ENCODE measurements at regions not wholly inside any gene's neighbourhood (a gene's known extent, or its start where the extent isn't known, plus 50 kb on each side); places are given as distances from the start of the nearest gene placed in this dataset.
A peak's percentile ranks its signal among the peaks of the same experiment; 100 is the strongest.

DNA sequence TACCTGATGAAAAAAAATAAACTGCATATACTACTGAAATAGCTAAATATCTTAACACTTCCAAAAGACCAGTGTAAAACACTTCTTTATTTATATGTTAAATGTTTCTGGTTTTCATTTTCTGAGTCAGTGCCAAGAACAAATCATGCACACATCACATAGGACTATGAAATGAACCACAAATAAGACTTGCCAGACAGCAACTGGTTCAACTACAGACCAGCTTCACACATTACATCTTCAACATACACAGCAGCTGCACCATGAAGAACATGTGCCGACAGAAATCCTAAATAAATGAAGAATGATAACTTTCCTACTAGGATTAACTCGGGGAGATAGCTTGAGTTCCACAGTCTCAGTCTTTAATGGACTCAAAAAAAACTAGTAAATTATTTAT, 168.3 kb upstream of the STXBP5 start:
- DNase-seq (ENCODE audit: low read depth): no peak

GRCh38 chr6:147037881-147038280, 166.3 kb upstream of the STXBP5 start:
- no peak for DNase-seq (ENCODE audit: low read depth)

DNA sequence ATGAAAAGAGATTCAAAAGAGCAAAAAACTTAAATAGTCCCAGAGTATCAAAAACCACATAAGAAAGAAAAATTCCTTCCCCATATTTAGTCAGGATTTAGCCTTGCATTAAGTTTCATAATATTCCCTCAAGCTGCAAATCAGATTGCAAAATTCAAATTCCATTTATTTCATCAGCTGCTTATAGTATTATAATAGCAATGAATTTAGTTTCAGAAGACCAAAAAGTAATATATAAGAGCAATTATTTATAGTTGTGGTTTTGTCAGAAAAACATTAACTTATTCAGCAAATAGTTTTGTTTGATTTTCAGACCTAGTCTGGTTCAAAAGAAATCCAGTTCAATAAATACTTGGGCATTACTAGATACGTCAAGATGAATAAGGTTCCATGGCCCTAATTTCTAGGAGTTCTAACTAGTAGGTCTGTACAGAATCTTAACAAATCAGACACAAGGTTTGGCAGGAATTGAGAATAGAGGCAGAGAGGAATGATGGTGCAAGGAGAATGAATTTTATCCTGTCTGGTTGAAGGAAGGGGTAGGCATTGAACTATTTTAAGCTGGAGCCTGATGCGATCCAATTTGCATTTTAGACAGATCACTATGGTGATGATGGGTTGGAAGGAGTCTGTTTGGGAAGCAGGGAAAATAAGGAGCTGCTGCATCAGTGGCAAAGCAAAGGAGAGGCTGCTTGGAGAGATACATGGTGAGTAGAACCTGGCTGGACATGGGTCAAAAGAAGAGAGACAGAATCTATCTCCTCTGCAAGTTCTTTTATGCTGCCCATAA, 163.9 kb upstream of the STXBP5 start:
- DNase-seq (ENCODE audit: low read depth): peak; percentile 86

- DNase-seq (ENCODE audit: low read depth): no peak
These were observed 161.5 kb upstream of the STXBP5 start for GRCh38 chr6:147042679-147043078.

DNA sequence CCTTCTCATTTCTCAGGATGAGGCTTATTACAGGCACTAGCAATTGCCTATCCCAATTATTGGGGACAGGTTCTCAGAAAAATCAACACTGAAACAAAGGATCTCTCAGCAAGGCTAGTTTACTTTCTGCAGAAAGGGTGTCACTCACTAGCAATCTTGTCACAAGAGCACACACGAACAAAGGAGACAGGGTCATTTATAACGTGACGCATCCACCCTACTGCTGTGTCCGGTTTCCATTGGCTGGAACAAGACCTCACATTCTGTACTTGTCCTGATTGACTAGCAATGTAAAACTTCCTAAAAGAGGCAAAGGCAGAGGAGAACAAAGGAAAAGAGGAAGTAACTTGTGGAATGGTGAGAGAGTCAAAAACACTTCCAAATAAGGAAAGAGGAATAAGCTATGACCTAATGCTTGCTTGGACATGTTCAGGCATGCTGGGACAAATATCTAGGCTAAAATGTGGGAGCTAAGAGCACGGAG, 160.2 kb upstream of the STXBP5 start:
- DNase-seq (ENCODE audit: low read depth): no peak

DNA sequence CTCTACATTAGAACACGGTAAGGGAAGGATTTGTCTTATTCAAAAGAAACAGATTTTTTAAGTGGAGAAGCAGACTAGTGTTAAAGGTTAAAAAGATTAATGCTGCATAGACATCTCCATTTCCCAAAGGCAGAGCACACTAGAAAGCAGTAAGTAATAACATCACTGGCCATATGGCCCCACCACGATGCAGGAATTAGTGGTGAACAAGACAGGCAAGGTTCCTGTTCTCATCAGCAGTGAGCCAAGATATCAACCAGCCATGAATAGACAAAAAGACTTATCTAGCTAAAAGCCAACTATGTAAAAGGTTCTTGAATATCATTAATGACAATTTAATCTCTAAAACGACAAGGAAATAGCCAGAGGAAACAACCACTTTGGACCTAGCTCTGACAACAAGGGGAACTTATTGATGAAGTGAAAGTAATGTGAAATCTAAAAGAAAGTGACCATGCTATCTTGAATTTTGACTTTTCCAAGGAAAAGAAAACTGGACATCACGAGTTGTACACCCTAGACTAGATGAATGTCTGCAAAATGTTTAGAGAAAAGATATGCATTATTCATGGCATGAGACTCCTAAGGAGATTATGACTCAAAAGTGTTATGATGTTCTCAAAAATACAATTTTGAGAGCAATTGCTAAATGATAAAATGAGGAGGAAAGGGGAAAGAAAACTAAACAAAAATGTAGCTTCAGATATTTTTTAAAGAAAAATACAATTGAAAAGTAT, 157.9 kb upstream of the STXBP5 start:
- DNase-seq (ENCODE audit: low read depth): no peak

- DNase-seq (ENCODE audit: low read depth): no peak
These were observed 155.3 kb upstream of the STXBP5 start for GRCh38 chr6:147048930-147049329.

- no peak for DNase-seq (ENCODE audit: low read depth)
These were observed 150.8 kb upstream of the STXBP5 start for GRCh38 chr6:147053311-147053921.

DNA sequence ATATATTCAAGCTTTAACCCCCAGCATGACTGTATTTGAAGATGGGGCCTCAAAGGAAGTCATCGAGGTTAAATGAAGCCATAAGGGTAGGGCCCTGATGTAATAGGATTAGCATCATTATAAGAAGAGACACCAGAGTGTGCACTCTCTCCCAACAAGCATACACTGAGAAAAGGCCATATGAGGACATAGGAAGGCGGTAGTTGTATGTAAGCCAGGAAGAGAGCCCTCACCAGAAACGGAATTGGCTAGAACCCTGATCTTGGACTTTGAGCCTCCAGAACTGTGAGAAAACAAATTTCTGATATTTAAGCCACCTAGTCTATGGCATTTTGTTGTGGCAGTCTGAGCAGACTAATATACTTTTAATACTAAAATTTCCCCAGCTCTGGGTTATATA, 150.1 kb upstream of the STXBP5 start:
- no peak for DNase-seq (ENCODE audit: low read depth)

GRCh38 chr6:147054871-147055270, 149.3 kb upstream of the STXBP5 start:
- DNase-seq (ENCODE audit: low read depth): no peak

DNA sequence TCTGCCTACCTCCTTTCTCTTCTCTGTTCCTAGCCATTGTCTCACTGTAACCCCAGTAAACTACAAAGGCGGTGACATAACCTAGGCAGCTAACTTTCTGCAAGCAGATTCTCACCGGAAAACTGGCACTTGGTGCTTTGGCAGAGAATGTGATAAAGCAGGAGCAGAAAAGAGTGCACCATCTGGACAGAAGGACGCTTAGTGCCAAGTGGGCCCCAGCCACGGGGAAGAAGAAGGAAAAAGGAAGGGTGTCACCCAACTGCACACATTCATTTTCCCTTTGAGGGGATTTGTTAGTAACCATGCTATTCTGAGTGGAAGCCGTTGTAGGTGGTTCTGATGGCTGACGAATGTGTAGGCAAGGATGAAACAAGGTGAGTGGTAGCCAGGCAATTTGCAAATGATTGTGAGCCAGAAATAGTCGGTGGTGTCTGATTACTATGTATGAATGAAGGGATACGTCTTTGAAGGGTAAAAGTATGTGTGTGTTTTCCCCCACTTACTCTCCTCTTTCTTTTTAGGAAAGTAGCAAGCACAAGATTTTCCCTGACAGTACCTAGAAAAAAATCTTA, 148.3 kb upstream of the STXBP5 start:
- DNase-seq (ENCODE audit: low read depth): no peak

DNA sequence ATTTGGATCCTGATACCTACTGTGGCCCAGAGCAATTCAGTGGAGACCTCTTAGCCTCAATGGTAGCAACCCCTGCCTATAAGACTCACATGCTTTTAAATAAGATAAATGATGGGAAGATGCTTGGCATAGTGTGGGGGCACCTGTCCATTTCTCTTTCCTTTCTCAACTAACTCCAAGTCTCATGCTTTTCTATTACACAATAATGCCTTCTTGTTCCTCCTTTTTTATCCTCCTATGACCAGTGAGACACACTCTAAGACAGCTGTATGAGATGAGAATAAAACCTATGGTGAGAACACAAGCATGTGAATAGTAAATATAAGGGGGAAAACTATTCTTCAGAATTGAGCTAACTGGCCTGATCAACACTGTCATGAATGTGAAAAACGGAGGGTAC, 147.0 kb upstream of the STXBP5 start:
- no peak for DNase-seq (ENCODE audit: low read depth)

DNA sequence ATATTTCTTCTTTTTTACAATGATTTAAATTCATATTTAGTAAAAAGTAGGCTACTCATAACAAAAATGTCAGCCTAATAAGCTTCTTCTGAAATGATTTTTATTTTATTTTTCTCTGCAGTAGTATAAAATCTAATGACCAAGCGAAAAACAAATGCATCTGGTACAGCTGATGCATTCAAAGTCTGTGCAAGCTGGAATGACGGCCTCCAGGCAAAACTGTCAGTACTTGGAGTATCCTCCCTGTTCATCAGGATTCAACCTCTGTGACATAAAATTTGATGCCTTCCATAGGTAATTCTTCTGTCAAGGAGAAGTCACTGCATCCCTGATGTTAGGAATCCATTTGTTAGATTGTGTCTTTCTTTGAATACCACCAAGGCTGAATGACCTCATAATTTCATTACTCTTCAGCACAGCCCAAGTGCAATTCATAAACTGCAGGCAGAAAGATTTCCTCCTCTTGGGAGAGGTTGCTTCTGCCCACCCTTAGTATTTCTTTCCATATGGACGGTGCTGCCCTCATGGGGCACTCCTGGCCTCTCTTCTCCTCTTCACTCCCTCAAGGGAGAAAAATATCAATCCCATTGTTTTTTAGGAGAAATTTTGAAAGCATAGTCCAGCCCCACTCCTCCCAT, 146.4 kb upstream of the STXBP5 start:
- DNase-seq (ENCODE audit: low read depth): no peak

DNA sequence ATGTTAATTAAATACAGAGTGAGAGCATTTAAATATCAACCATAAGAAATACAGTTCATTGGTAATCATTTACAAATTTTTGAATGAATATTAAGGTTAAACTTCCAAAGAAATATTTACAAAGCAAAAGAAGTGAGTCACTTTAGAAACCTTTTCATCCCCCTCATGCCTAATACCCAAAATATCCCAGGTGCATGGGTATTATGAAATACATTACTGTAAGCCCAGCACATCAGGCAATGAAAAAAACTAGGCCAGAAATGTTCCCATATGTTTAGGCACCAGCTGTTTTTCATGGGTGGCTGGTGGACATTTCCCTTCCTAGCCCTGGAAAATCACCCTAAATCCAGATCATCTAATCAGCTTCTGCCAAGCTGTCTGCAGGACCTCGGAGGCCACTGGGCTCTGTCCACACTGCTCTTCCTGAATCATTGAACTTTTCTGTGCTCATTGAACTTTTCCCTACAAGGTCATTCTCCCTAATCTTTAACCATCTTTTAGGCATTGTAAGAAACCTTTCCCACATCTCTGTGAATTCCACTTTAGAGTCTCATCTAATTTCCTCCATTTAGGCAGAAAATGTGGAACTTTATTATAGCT, 145.3 kb upstream of the STXBP5 start:
- no peak for DNase-seq (ENCODE audit: low read depth)

DNA sequence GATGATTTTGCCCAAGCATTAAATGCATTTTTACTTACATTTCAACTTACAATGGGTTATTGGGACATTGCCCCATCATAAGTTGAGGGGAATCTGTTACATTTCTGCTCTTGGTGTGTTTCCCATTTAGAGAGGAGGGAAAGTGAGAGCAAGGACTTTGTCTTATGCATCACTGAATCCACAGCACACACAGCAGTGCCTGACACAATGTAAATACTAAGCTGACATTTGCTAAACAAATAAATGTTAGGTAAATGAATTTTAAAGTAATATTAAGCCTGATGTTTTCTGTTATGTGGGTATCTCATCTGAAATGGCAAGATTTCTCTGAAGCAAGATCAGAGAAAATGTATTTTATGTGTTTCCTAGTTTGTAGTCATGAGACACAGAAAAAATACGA, 143.6 kb upstream of the STXBP5 start:
- DNase-seq (ENCODE audit: low read depth): no peak

DNA sequence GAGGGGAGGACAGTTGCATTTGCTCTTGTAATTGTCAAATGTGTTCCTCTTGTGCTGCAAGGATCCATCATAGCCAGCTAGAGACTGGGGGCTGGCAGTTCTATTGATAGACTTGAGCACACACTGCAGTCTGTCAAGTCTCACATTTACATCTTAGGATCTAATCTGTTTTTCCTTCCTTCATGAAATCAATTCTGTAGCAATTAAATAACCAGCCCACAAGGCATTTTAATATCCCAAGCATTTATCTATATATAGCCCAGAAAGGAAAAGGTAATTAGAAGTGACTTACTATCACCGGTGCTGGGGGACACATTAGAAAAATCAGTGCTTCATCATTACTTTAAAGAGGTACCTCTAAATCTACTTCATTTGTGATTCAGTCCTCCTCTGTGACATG, 143.0 kb upstream of the STXBP5 start:
- no peak for DNase-seq (ENCODE audit: low read depth)

- DNase-seq (ENCODE audit: low read depth): peak; percentile 72
These were observed 140.7 kb upstream of the STXBP5 start for GRCh38 chr6:147063469-147064031.

DNA sequence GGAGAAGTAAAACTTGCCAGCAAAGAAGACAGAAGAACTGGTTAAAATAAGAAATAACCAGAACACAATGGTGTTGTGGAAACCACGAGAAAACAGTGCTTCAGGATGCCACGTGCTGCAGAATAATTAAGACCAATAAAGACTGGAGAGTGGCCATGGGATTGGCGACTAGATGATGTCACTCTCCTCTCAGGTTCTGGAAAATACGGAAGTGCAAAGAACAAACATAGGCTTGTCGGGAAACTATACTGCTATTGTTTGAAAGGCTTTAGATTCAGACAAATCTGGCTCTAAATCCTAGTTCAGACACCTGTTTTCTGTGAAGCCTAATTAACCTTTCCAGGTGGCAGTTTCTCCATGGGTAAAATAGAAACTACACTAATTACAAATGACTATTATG, 138.4 kb upstream of the STXBP5 start:
- DNase-seq (ENCODE audit: low read depth): no peak

DNA sequence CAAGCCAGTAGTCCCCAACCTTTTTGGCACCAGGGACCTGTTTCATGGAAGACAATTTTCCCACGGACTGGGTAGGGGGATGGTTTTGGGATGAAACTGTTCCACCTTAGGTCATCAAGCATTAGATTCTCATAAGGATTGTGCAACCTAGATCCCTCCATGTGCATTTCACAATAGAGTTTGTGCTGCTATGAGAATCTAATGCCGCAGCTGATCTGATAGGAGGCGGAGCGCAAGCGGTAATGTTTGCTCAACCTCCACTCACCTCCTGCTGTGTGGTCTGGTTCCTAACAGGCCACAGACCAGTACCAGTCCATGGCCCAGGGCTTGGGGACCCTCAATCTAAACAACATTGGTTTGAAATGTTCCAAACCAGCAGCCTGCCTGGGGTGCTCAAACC, 137.0 kb upstream of the STXBP5 start:
- DNase-seq (ENCODE audit: low read depth): no peak

DNA sequence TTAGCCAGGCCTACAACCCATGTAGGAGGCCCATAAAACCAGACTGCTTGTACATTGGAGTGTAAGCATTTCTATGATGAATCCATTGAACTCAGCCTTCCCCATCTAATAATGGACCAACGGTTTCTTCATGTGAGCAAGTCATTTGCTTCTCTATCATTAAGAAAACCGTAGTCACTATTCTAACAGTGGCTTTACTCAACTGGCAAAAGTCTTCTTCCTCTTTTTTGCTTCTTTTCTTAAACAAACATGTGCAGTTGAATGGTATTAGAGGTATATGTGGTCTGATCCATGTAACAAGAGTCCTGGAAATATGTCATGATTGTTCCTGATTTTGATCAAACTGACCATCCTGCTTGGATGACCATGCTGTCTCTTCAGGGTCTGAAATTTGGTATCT, 132.4 kb upstream of the STXBP5 start:
- no peak for DNase-seq (ENCODE audit: low read depth)

DNA sequence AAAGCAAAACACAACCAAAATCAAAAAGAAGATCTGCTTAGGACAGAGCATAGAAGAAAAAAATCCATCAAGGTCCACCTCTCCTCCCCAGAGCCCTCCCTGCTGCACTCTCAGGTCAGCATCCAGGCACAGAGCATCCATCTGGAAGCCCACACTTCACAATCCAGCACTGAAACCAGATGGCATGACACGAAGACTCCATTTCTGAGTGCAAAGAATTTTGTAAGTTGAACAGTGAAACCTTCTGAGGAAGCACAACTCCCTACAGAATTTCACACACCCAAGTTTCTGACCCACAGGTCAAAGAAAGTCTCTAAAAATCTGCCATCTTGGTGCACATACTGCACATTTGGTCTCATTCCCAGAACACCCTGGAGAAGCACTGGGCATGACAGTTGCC, 128.8 kb upstream of the STXBP5 start:
- no peak for DNase-seq (ENCODE audit: low read depth)

DNA sequence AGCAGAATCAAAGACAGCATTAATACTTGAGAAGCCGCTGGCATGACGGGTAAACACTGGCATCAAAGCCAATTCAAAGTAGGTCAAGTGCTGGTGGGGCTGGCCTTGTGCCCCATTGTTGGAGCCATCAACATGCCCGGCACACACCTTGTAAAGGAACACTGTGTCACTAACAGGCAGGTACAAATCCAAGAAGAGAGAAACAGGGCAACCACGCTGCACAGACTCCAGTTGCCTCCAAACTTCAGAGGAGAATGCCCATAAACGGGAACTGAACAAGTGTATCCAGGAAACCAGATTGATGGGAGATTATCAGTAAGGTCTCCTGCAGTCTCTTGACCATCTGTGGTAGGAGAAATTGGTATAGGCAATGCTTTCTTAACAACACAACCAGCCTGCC, 127.0 kb upstream of the STXBP5 start:
- no peak for DNase-seq (ENCODE audit: low read depth)

Data from fibroblast of gingiva (primary cell).